ENCODE measurements at regions not wholly inside any gene's neighbourhood (a gene's known extent, or its start where the extent isn't known, plus 50 kb on each side); places are given as distances from the start of the nearest gene placed in this dataset.

DNA sequence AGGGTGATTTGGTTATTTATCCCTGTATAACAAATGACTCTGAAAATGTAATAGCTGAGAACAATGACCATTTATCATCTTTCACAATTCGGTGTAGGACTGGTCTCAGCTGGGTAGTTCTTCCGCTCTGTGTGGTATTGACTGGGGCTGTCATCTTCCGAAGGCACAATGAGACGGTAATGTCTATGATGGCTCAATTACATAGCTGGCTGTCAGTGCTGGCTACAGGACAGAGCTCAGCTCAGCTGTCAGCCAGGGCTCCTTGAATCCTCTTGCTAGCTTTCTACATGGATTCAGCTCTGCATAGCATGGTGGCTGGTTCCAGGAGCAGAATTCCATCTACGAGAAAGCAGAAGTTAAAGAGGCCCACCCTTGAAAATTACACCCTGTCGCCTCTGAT is 483.8 kb downstream of the TDRD15 start:
- TF ChIP-seq CTCF (IDR thresholded peaks at IDR 0.05) (no peak), EZH2 (IDR thresholded peaks at IDR 0.05) (no peak)
